Stimulated activated CD4-positive, alpha-beta T cell treated with anti-CD3 and anti-CD28 coated beads, Interleukin-4, amount 100 ng/mL, for 4 hours (primary cell): ENCODE measurements at regions not wholly inside any gene's neighbourhood (a gene's known extent, or its start where the extent isn't known, plus 50 kb on each side); places are given as distances from the start of the nearest gene placed in this dataset.

Source experiments
- DNase-seq, 2 experiments: peaks; one replicate each; pipeline ENCODE4 v3.0.0-alpha.2; 2020

- DNase-seq: no peak
These were observed 196.1 kb downstream of the LY86 start for GRCh38 chr6:6784514-6785162.

DNA sequence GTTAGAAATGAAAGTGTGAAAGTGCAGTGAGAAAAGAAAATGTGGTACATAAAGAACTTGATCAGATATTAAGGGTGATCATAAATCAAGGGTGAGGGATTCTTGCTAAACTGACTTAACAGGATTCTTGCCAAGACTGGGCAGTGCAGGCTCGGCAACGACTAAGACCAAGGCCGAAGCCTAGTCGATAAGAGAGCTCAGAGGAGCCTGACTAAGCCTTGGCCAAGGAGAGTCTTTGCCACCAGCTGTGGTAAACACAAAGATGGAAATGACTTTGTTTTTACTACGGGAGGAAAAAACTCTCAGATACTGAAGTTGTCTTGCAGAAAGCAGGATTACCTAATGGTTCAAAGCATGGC, 196.6 kb downstream of the LY86 start:
- DNase-seq: no peak

- no peak for DNase-seq
These were observed 200.0 kb downstream of the LY86 start for GRCh38 chr6:6788394-6789032.

DNA sequence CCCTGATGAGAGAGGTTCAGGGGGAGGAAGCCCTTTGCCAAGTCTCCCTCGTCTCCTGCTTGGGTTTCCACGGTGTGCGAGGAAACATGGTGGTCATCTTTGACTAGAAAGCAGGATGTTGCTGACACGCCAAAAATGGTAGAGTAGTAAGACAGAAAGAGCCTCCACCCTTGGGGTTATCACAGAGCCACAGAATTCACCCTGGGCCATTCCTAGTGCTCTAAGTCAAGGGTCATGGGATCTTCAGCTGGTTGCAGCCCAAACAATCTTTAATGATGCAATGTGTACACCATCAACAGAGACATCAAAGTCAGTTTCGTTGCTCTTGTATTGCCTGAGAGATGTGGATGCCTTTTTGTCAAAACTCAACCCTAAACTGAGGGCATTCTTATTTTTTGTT, 201.9 kb downstream of the LY86 start:
- DNase-seq: no peak

GRCh38 chr6:6790891-6791290, 202.4 kb downstream of the LY86 start:
- DNase-seq: no peak

GRCh38 chr6:6793388-6794250, 205.1 kb downstream of the LY86 start:
- DNase-seq: no peak

DNA sequence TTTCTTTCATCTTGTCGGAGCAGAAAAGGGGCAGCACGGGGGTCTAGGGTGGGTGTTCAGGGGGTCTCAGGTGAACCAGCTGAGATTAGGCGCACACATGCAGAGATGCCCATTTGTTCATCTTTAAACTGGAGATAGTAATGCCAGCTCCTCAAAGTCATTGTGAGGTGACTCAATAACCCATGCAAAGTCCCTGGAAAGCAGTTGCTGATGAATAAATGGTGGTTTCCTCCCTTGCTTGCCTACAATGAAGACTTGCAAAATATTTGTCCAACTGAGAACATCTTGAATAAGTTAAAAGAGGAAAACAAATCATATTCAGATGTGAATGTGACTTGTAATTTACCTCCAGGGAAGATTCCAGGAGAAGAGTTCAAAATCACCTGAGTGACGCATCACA, 206.9 kb downstream of the LY86 start:
- DNase-seq: no peak

DNA sequence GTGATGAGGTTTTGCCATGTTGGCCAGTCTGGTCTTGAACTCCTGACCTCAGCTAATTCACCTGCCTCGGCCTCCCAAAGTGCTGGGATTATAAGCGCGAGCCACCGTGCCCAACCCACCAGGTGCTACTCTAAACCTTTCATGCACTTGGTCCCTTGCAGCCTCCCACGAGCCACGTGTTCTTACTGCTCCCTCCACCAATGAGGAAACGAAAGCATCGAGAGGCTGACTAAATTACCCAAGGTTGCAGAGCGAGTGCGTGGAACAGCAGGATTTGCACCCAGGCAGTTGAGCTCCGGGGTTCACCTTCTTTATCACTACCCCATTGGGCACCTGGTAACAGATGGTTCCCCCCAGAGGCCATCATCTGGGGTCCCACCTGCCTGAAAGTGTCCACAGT, 208.3 kb downstream of the LY86 start:
- DNase-seq: no peak

GRCh38 chr6:6798448-6798860, 209.9 kb downstream of the LY86 start:
- DNase-seq: no peak

GRCh38 chr6:6801005-6801335, 212.4 kb downstream of the LY86 start:
- DNase-seq: no peak

GRCh38 chr6:6801635-6802218, 213.2 kb downstream of the LY86 start:
- DNase-seq: no peak

DNA sequence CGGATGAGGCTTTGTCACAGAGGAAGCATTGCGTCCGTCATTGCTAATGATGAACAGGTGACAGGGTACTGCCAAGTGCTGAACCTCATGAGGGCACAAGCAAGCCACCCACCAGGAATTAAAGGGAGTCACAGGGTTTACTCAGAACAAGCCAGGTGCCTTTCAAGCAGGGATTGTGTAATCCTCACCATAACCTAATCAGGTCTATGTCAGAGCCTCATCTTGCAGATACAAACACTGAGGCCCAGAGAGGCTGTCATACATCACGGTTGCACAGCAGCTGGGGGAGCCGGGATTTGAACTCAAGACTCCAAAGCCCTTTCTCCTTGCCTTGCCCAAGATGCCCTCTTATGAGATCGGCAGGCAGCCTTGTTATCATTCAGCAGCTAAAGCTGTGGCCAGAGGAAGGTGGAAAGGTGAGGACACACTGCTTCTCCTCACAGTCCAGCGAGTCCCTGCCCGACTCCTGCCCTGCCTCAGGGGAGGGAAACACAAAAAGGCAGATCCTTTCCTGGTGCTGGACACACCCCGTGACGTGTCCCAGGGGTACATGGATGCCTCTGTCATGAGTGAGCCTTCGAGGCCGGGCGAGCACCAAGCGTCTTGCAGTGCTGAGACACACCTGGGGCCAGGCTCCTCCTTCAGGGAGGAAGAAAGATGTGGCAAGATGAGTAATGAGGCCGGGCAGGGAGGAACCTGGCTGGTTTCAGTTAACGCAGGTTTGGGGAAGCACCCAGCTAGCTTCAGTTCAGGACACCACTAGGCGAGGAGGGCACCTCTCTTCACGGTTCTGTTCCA, 214.9 kb downstream of the LY86 start:
- DNase-seq: no peak

- no peak for DNase-seq
These were observed 216.5 kb downstream of the LY86 start for GRCh38 chr6:6804843-6805615.

DNA sequence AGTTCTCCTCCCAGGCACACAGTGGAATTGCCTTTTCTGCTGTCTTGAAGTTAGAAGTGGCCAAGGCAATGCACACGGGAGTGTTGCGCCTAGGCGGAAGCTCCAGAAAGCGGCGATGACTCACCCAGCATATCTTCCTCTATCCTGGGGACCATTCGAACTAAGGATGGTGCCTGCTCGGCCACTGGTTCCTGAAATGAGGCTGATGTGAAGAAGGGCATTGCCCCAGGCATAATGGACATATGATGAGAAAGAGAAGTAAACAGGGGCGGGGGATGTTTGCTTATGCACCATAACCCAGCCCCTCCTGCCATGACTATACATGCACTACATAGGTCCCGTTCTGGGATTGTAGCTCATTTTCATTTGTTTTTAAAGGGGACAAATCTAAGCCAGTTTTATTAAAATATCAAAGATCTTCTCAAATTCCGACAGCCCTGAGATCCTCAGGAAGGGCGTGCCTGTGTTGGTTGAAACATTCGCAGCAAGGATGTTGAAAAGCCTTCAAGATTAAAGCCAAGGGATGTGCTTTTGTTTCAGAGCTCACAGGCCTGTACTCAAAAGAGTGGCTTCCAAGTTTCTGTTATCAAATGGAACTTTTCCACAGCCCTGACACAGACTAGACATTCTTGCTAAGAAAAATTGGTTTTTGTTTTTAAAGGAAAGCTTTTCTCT, 218.5 kb downstream of the LY86 start:
- no peak for DNase-seq

GRCh38 chr6:6808343-6808742, 219.8 kb downstream of the LY86 start:
- no peak for DNase-seq

GRCh38 chr6:6808915-6809314, 220.4 kb downstream of the LY86 start:
- DNase-seq: no peak

- no peak for DNase-seq
These were observed 222.2 kb downstream of the LY86 start for GRCh38 chr6:6810727-6811126.

DNA sequence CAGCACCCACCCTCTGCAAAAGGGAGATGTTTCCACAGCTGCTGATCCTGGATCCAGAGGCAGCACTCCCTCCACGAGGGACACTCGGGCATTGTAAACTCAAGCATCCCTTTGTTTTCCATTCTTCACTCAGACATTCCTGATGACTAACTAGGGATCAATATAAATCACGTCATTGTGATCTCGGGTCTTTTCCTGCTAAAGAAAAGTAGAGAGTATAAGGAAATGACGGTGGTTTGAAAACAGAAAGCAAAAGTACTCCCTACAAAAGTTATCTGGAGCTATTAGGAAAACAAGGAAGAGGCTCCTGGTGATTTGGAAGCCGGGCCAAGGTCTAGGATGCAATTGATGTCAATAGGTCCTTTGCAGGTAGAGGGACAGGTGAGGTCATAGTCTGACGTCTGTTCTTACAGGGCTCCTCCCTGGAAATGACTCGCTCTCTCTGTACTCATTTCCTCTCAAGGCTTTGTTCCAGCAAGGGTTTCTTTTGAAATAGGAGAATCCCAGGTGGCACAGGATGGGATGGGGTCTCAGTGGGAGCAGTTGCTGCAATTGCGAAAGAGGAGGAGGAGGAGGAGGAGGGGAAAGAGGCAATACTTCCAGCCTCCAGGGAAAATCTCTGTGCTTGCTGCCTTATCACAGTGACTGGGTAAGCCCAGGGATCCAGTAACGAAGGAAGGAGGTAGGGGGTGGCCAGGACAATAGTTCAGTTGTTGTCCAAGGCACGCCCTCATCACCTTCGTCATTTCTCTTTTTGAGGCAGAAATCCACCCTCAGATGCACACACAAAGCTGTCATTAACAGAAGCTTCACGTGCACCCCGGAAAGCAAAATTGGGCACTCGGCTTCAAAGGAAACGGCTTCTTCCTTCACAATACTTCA, 222.8 kb downstream of the LY86 start:
- DNase-seq: no peak

DNA sequence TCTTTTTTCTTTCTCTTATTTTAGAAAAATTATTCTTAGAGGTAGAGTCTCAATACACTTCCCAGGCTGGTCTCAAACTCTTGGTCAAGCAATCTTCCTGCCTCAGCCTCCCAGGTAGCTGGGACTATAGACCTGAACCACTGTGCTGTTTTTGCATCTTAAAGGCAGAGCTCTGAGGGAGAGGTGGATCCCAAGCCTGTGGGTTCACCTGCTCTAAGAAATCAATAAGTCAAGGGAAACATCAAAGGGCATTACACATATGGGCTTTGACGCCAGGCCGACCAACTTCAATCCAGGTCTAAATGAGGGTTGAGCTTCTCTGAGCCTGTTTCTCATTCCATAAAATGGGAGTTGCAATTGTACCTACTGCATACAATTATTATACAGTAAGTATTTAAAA, 223.9 kb downstream of the LY86 start:
- no peak for DNase-seq

DNA sequence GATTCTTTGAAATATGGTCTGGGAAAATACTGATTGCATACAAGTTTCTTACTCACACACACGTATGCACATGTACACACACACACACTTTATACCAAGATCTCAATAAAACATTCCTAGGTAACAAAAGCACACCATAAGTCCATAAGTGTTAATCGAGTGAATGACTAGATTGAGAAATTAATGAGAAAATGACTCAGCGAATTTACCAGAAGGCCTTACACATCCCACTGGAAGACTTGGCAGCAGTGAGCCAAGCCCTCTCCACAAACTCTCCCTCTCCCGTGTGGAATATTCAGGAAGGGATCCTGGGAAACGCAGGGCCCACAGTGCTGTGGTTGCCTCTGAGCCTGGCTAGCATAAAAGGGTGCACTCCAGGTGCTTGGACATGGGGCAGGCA, 227.2 kb downstream of the LY86 start:
- DNase-seq: no peak

- no peak for DNase-seq
These were observed 228.2 kb downstream of the LY86 start for GRCh38 chr6:6816716-6817115.
